NCI-H187 treated with DMSO at 0.1 percent for 48 hours (cell line): ENCODE measurements at regions not wholly inside any gene's neighbourhood (a gene's known extent, or its start where the extent isn't known, plus 50 kb on each side); places are given as distances from the start of the nearest gene placed in this dataset.

Experiments
- DNase-seq: peaks from one replicate; lab custom pipeline; 2025; lab: John Stamatoyannopoulos, UW

GRCh38 chr17:56096026-56096810 is 57.1 kb upstream of the ANKFN1 start:
- no peak for DNase-seq

GRCh38 chr17:56098746-56099145 is 54.5 kb upstream of the ANKFN1 start:
- no peak for DNase-seq

GRCh38 chr17:56099649-56100048 is 53.6 kb upstream of the ANKFN1 start:
- DNase-seq: no peak
